Neuronal stem cell (in vitro differentiated cells): ENCODE measurements at regions not wholly inside any gene's neighbourhood (a gene's known extent, or its start where the extent isn't known, plus 50 kb on each side); places are given as distances from the start of the nearest gene placed in this dataset.
A peak's percentile ranks its signal among the peaks of the same experiment; 100 is the strongest.

Experiments used
- DNase-seq: peaks from one replicate; pipeline ENCODE4 v3.0.0-alpha.2; 2013; ENCODE audit warnings: low spot score
- H2AFZ ChIP-seq: one replicate; pipeline ENCODE4 v1.6.1; 2013; ENCODE audit warnings: mild to moderate bottlenecking, low read length, inconsistent platforms
- H2AK5ac ChIP-seq: 2 replicates; pipeline ENCODE4 v1.6.1; 2013; ENCODE audit warnings: low read depth, mild to moderate bottlenecking, inconsistent platforms, low read length, moderate library complexity, mixed read lengths
- H2BK120ac ChIP-seq: 2 replicates; pipeline ENCODE4 v1.6.1; 2013; ENCODE audit warnings: low read depth, mild to moderate bottlenecking, inconsistent platforms, low read length, moderate library complexity, mixed read lengths
- H2BK12ac ChIP-seq: one replicate; pipeline ENCODE4 v1.6.1; 2013; ENCODE audit warnings: low read length, inconsistent platforms
- H2BK15ac ChIP-seq: 2 replicates; pipeline ENCODE4 v1.6.1; 2013; ENCODE audit warnings: mild to moderate bottlenecking, low read length, inconsistent platforms, mixed read lengths
- H2BK5ac ChIP-seq: one replicate; pipeline ENCODE4 v1.6.1; 2013; ENCODE audit warnings: inconsistent platforms, mild to moderate bottlenecking, low read length, moderate library complexity
- H3K14ac ChIP-seq: one replicate; pipeline ENCODE4 v1.6.1; 2013; ENCODE audit warnings: low read length, inconsistent platforms
- H3K18ac ChIP-seq: 2 replicates; pipeline ENCODE4 v1.6.1; 2013; ENCODE audit warnings: low read length, inconsistent platforms
- H3K23ac ChIP-seq: 2 replicates; pipeline ENCODE4 v1.6.1; 2013; ENCODE audit warnings: low read depth, mild to moderate bottlenecking, mixed read lengths, low read length, inconsistent platforms; ENCODE audit not compliant: poor library complexity
- H3K27ac ChIP-seq: replicated peaks from 3 replicates; pipeline ENCODE4 v1.5.1; 2013; ENCODE audit warnings: low read length, inconsistent platforms
- H3K27me3 ChIP-seq, 3 experiments: 2 replicates each; pipeline ENCODE4 v1.6.1; 2013; ENCODE audit warnings: low read length in 3 of 3, mild to moderate bottlenecking in 2 of 3, inconsistent platforms in 1 of 3, low read depth in 1 of 3, mixed read lengths in 1 of 3, moderate library complexity in 1 of 3; ENCODE audit not compliant: control insufficient read depth in 3 of 3, insufficient read depth in 3 of 3
- H3K36me3 ChIP-seq, 2 donors: replicated peaks in 1 of 2; 2 replicates each; pipeline ENCODE4 v1.6.1; 2013; ENCODE audit warnings: low read length in 2 of 2; ENCODE audit not compliant: control insufficient read depth in 2 of 2, insufficient read depth in 2 of 2
- H3K4ac ChIP-seq: 2 replicates; pipeline ENCODE4 v1.6.1; 2013; ENCODE audit warnings: inconsistent platforms, mild to moderate bottlenecking, low read length, moderate library complexity
- H3K4me1 ChIP-seq, 2 donors: 1 replicate in 1 of 2; 2 replicates in 1 of 2; pipeline ENCODE4 v1.6.1; 2013; ENCODE audit warnings: low read length in 2 of 2, low read depth in 1 of 2; ENCODE audit not compliant: control insufficient read depth in 2 of 2, insufficient read depth in 1 of 2
- H3K4me2 ChIP-seq: one replicate; pipeline ENCODE4 v1.6.1; 2013; ENCODE audit warnings: mild to moderate bottlenecking, low read length, inconsistent platforms; ENCODE audit not compliant: insufficient read depth, poor library complexity, severe bottlenecking
- H3K4me3 ChIP-seq, 2 donors: 2 replicates each; pipeline ENCODE4 v1.5.1; 2013; ENCODE audit warnings: low read length in 2 of 2, mild to moderate bottlenecking in 2 of 2, inconsistent platforms in 1 of 2, moderate library complexity in 1 of 2
- H3K79me1 ChIP-seq: one replicate; pipeline ENCODE4 v1.6.1; 2013; ENCODE audit warnings: low read depth, mild to moderate bottlenecking, inconsistent platforms, low read length, moderate library complexity
- H3K9ac ChIP-seq: one replicate; pipeline ENCODE4 v1.6.1; 2013; ENCODE audit warnings: mild to moderate bottlenecking, low read depth, low read length, inconsistent platforms; ENCODE audit not compliant: poor library complexity
- H3K9me3 ChIP-seq, 2 donors: replicated peaks in 1 of 2; 2 replicates each; pipeline versions ENCODE3 to v1.6.1; 2013; ENCODE audit warnings: low read length in 2 of 2, mild to moderate bottlenecking in 2 of 2, inconsistent platforms in 1 of 2, low read depth in 1 of 2, mixed read lengths in 1 of 2, moderate library complexity in 1 of 2; ENCODE audit not compliant: control insufficient read depth in 2 of 2, insufficient read depth in 1 of 2
- H4K8ac ChIP-seq: one replicate; pipeline ENCODE4 v1.6.1; 2013; ENCODE audit warnings: low read depth, mild to moderate bottlenecking, inconsistent platforms, low read length, moderate library complexity
- H4K91ac ChIP-seq: one replicate; pipeline ENCODE4 v1.6.1; 2013; ENCODE audit warnings: low read length, low read depth, mild to moderate bottlenecking, inconsistent platforms; ENCODE audit not compliant: poor library complexity
- WGBS, 2 donors: extraction: QIAGEN DNeasy Blood & Tissue Kit; methylation state at CpG; one replicate each; pipeline ENCODE4 v1.1.7; 2013; ENCODE audit warnings: missing lambda C conversion rate in 2 of 2, mixed read lengths in 1 of 2; ENCODE audit not compliant: insufficient read length in 2 of 2, insufficient replicate concordance in 1 of 2; ENCODE audit errors: extremely low coverage in 2 of 2; 5-methylcytosine and 5-hydroxymethylcytosine counted together

DNA sequence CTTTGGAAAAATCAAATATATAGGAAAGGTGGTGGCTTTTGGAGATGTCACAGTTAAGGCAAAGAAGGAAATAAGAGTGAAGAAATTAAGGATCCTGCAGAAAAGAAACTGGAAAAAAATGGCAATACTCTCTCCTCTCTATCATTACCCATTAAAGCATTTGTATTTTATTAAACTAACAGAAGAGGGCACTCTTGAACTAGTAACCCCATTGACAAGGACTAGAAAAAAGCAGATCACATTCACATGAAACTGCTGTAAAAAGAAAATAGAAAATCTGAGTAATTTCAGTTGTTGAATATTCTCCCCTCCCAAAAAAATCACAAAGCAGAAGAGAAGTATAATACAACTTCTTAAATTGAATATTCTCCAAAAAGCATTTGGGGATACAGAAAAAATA is 104.1 kb upstream of the SLC35B3 start:
- Histone ChIP-seq H3K9me3 (peaks cover 5 to 6% of the 10 kb centered on the region in 2 donors), H2BK120ac (no peak overlapping the region), H3K4me2 (no peak overlapping the region), H3K18ac (no peak overlapping the region), H3K27me3 (no peaks in the 10 kb centered on the region), H3K4me1 (no peaks in the 10 kb centered on the region), H3K79me1 (no peaks in the 10 kb centered on the region), H4K8ac (no peak overlapping the region), H2BK5ac (no peak overlapping the region), H4K91ac (no peak overlapping the region), H3K9ac (no peak overlapping the region), H2BK12ac (no peak overlapping the region), H2AFZ (no peak overlapping the region), H2BK15ac (no peak overlapping the region), H3K4ac (no peak overlapping the region), H3K27ac (no peak overlapping the region), H3K14ac (no peak overlapping the region), H3K23ac (no peak overlapping the region), H3K36me3 (no peaks in the 10 kb centered on the region), H3K4me3 (no peak overlapping the region), H2AK5ac (no peak overlapping the region)
- no peak for DNase-seq

GRCh38 chr6:8536122-8536521 is 100.8 kb upstream of the SLC35B3 start:
- no CpG with 5 or more reads among the region's 3 CpGs for WGBS, 2 donors
- Histone ChIP-seq H3K14ac (no peak overlapping the region), H2AK5ac (no peak overlapping the region), H3K4me1 (no peaks in the 10 kb centered on the region), H3K36me3 (no peaks in the 10 kb centered on the region), H2BK12ac (no peak overlapping the region), H3K27ac (no peak overlapping the region), H4K8ac (no peak overlapping the region), H3K4me2 (no peak overlapping the region), H3K18ac (no peak overlapping the region), H3K4ac (no peak overlapping the region), H3K9ac (no peak overlapping the region), H3K79me1 (no peaks in the 10 kb centered on the region), H2BK15ac (no peak overlapping the region), H3K23ac (no peak overlapping the region), H2BK120ac (no peak overlapping the region), H3K9me3 (peaks cover 5 to 6% of the 10 kb centered on the region in 2 donors), H2BK5ac (no peak overlapping the region), H3K27me3 (no peaks in the 10 kb centered on the region), H3K4me3 (no peak overlapping the region), H4K91ac (no peak overlapping the region), H2AFZ (no peak overlapping the region)
- no peak for DNase-seq

DNA sequence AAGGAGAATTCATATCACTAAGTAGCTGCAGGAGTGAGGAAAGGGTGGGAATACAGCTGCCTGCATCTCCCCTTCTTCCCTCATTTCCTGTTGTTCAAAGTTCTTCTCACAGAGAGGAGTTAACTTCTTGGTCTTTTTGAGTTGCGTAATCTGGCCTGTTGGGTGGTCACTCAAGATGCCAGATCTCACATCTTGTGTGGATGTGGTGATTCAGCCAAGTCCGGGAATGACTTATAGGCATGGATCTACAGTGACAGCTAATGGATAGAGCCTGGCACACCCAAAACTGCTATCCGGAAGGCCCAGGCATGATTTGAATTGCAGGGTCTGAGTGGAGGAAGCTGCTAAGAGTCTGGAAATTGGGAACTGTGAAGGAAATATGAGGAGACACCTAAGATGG is 100.2 kb upstream of the SLC35B3 start:
- Histone ChIP-seq H2BK15ac (no peak overlapping the region), H3K9ac (no peak overlapping the region), H3K27ac (no peak overlapping the region), H3K14ac (no peak overlapping the region), H2BK120ac (no peak overlapping the region), H3K9me3 (peaks cover 2 to 6% of the 10 kb centered on the region in 2 donors), H2BK5ac (no peak overlapping the region), H2AK5ac (no peak overlapping the region), H3K27me3 (no peaks in the 10 kb centered on the region), H3K4me2 (no peak overlapping the region), H4K8ac (no peak overlapping the region), H3K4me1 (no peaks in the 10 kb centered on the region), H2BK12ac (no peak overlapping the region), H3K18ac (no peak overlapping the region), H3K4ac (no peak overlapping the region), H3K79me1 (no peaks in the 10 kb centered on the region), H2AFZ (no peak overlapping the region), H3K36me3 (no peaks in the 10 kb centered on the region), H3K4me3 (no peak overlapping the region), H3K23ac (no peak overlapping the region), H4K91ac (no peak overlapping the region)
- no CpG with 5 or more reads among the region's 3 CpGs for WGBS, 2 donors
- DNase-seq: no peak

- Histone ChIP-seq H2AFZ (peak overlapping the region; percentile 32), H3K79me1 (no peaks in the 10 kb centered on the region), H2AK5ac (no peak overlapping the region), H4K8ac (no peak overlapping the region), H3K23ac (no peak overlapping the region), H3K4me3 (no peak overlapping the region), H3K27me3 (no peaks in the 10 kb centered on the region), H2BK12ac (no peak overlapping the region), H3K4me1 (no peaks in the 10 kb centered on the region), H3K27ac (no peak overlapping the region), H3K9ac (no peak overlapping the region), H4K91ac (no peak overlapping the region), H2BK120ac (no peak overlapping the region), H2BK5ac (no peak overlapping the region), H3K36me3 (no peaks in the 10 kb centered on the region), H3K18ac (no peak overlapping the region), H3K4ac (no peak overlapping the region), H3K4me2 (no peak overlapping the region), H3K9me3 (no peaks in the 10 kb centered on the region), H3K14ac (no peak overlapping the region), H2BK15ac (no peak overlapping the region)
- no peak for DNase-seq
- no CpG with 5 or more reads among the region's 12 CpGs for WGBS, 2 donors
Measured at GRCh38 chr6:8530785-8531435, 95.6 kb upstream of the SLC35B3 start.
